Loucy (cell line): ENCODE measurements at regions not wholly inside any gene's neighbourhood (a gene's known extent, or its start where the extent isn't known, plus 50 kb on each side); places are given as distances from the start of the nearest gene placed in this dataset.

ENCODE experiments used
- CTCF ChIP-seq: fragments of 200-600 bp; sonication (generic); conservative IDR thresholded peaks from 2 replicates; pipeline ENCODE4 v1.5.1; 2014; ENCODE audit warnings: mild to moderate bottlenecking, antibody characterized with exemption, low read length
- EZH2phosphoT487 ChIP-seq: fragments of 200-600 bp; IDR thresholded peaks from 2 replicates; pipeline ENCODE4 v1.6.1; 2018; ENCODE audit warnings: antibody characterized with exemption, mild to moderate bottlenecking, moderate library complexity, borderline replicate concordance

- TF ChIP-seq CTCF (no peak), EZH2phosphoT487 (no peak)
Measured at GRCh38 chr1:213727853-213728592, 259.8 kb upstream of the PROX1 start.
